ENCODE measurements at regions not wholly inside any gene's neighbourhood (a gene's known extent, or its start where the extent isn't known, plus 50 kb on each side); places are given as distances from the start of the nearest gene placed in this dataset.

DNA sequence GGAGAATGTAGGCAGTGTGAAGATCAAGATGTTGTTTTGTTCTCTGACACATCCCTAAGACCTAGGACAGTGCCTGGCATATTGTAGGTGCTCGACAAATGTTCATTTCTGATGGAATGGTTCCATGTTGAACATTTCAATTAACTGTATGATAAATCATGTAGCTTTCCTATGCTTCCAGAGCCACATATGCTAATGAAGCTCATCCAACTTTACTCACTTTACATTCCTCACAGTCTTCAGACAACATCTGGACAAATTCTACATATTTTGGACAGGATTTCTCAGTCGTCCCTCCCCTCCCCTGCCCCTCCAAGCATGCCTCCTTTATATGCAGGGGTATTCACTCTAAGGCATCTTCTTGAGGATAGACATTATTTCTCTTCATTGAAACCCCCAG, 177.9 kb downstream of the BLID start:
- H3K27ac ChIP-seq (ENCODE audit: low read depth in 1 of 2, low read length in 1 of 2): no peak overlapping the region
- H3K4me1 ChIP-seq (ENCODE audit: control insufficient read depth in 5 of 5, insufficient read depth in 5 of 5, low read length in 5 of 5): no peaks in the 10 kb centered on the region
- no peak overlapping the region for H3K9ac ChIP-seq (ENCODE audit: insufficient read depth in 1 of 2, low read length in 2 of 2)
- ATAC-seq (ENCODE audit: insufficient read depth, low FRiP score) (no peak), DNase-seq (no peak)
- H3K9me3 ChIP-seq (ENCODE audit: control insufficient read depth in 4 of 4, insufficient read depth in 3 of 4, low read length in 3 of 4): no peaks in the 10 kb centered on the region
- no peaks in the 10 kb centered on the region for H3K36me3 ChIP-seq (ENCODE audit: control insufficient read depth in 4 of 4, insufficient read depth in 4 of 4, low read length in 4 of 4)
- TF ChIP-seq, protein P1, sequence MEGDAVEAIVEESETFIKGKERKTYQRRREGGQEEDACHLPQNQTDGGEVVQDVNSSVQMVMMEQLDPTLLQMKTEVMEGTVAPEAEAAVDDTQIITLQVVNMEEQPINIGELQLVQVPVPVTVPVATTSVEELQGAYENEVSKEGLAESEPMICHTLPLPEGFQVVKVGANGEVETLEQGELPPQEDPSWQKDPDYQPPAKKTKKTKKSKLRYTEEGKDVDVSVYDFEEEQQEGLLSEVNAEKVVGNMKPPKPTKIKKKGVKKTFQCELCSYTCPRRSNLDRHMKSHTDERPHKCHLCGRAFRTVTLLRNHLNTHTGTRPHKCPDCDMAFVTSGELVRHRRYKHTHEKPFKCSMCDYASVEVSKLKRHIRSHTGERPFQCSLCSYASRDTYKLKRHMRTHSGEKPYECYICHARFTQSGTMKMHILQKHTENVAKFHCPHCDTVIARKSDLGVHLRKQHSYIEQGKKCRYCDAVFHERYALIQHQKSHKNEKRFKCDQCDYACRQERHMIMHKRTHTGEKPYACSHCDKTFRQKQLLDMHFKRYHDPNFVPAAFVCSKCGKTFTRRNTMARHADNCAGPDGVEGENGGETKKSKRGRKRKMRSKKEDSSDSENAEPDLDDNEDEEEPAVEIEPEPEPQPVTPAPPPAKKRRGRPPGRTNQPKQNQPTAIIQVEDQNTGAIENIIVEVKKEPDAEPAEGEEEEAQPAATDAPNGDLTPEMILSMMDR (IDR thresholded peaks at IDR 0.05; ENCODE audit: control extremely low read depth, extremely low read depth): no peak
- H3K4me3 ChIP-seq: no peak overlapping the region
- WGBS, 2 donors: 68 to 79% methylated on average over 2 of the region's 2 CpGs
- H3K27me3 ChIP-seq (ENCODE audit: control insufficient read depth in 3 of 3, insufficient read depth in 3 of 3, low read length in 2 of 3): no peaks in the 10 kb centered on the region

DNA sequence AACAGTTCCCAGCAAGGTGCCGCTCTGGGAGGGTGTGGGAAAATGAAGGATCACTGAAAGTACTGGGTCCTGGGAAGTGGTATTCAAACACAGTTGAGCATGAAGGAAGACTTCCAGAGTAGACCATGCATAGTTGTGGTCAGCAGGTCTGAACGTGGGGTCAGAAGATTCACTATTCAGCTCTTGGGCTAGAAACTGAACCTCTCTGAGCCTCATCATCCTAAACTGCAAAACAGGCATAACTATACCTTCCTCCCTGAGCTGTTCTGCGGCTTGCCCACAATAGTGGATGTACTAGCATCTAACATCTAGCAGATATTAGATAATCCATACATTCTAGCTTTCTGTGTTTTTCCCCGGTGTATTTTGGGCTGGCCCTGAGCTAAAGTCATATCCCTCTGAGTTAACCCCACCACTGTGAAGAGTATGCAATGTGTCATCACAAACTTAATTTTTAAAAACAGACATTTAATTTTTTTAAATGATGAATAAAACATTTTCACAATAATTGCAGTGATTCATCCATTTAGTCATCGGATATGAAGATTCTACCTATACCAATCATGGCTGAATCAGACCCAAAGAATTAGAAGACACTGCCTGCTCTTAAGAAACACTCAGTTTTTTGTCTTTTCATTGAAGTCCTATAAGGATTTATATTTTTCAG, 179.1 kb downstream of the BLID start:
- Histone ChIP-seq H3K9ac (ENCODE audit: insufficient read depth in 1 of 2, low read length in 2 of 2) (no peak overlapping the region), H3K9me3 (ENCODE audit: control insufficient read depth in 4 of 4, insufficient read depth in 3 of 4, low read length in 3 of 4) (no peaks in the 10 kb centered on the region), H3K4me1 (ENCODE audit: control insufficient read depth in 5 of 5, insufficient read depth in 5 of 5, low read length in 5 of 5) (no peaks in the 10 kb centered on the region), H3K36me3 (ENCODE audit: control insufficient read depth in 4 of 4, insufficient read depth in 4 of 4, low read length in 4 of 4) (no peaks in the 10 kb centered on the region), H3K4me3 (no peak overlapping the region), H3K27ac (ENCODE audit: low read depth in 1 of 2, low read length in 1 of 2) (no peak overlapping the region), H3K27me3 (ENCODE audit: control insufficient read depth in 3 of 3, insufficient read depth in 3 of 3, low read length in 2 of 3) (no peaks in the 10 kb centered on the region)
- no peak for ATAC-seq (ENCODE audit: insufficient read depth, low FRiP score)
- TF ChIP-seq, protein P1 (IDR thresholded peaks at IDR 0.05; ENCODE audit: control extremely low read depth, extremely low read depth): no peak
- 72 to 75% methylated on average over 5 of the region's 5 CpGs for WGBS, 2 donors
- no peak for DNase-seq

DNA sequence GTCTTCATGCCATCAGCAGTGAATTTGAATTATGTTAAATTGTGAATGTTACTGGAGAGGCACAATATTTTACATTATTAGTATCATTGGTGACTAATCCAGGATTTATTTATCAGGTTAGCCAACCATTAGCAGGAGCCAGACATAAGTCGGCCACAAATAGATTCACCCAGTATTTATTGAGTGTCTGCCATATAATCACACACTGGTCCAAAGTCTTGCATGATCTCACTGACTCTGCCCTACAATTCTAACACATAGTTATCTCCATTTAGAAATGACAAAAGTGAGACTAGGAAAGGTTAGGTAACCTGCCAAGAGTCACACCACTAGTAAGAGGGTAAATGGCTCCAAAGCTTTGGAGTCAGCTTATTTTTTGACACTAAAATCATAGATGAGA, 179.6 kb downstream of the BLID start:
- no peak for DNase-seq
- TF ChIP-seq, protein P1 (IDR thresholded peaks at IDR 0.05; ENCODE audit: control extremely low read depth, extremely low read depth): no peak
- no peaks in the 10 kb centered on the region for H3K36me3 ChIP-seq (ENCODE audit: control insufficient read depth in 4 of 4, insufficient read depth in 4 of 4, low read length in 4 of 4)
- no peak overlapping the region for H3K9ac ChIP-seq (ENCODE audit: insufficient read depth in 1 of 2, low read length in 2 of 2)
- H3K27ac ChIP-seq (ENCODE audit: low read depth in 1 of 2, low read length in 1 of 2): no peak overlapping the region
- no peak overlapping the region for H3K4me3 ChIP-seq
- 80 to 83% methylated on average over 1 of the region's 1 CpG for WGBS, 2 donors
- H3K27me3 ChIP-seq (ENCODE audit: control insufficient read depth in 3 of 3, insufficient read depth in 3 of 3, low read length in 2 of 3): no peaks in the 10 kb centered on the region
- ATAC-seq (ENCODE audit: insufficient read depth, low FRiP score): no peak
- H3K4me1 ChIP-seq (ENCODE audit: control insufficient read depth in 5 of 5, insufficient read depth in 5 of 5, low read length in 5 of 5): no peaks in the 10 kb centered on the region
- no peaks in the 10 kb centered on the region for H3K9me3 ChIP-seq (ENCODE audit: control insufficient read depth in 4 of 4, insufficient read depth in 3 of 4, low read length in 3 of 4)

DNA sequence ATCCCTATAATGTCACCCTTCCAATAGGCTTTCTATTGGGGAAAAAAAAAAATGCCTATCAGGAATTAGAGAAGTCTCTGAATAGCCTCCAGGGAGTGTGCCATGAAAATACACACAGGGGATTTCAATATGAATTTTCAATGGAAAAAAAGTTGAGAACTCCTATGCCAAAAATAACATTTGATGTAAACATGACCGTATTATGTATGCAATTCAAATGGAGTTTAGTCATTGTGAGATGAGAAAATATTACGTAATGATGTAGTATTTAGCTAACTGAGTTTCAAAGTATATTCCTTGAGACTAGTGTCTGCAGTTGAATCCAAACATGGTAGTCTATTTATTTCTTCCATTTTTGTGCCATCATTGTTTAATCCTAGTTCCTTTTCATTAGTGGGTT, 182.3 kb downstream of the BLID start:
- no peak overlapping the region for H3K4me3 ChIP-seq
- H3K36me3 ChIP-seq (ENCODE audit: control insufficient read depth in 4 of 4, insufficient read depth in 4 of 4, low read length in 4 of 4): no peaks in the 10 kb centered on the region
- ATAC-seq (ENCODE audit: insufficient read depth, low FRiP score) (no peak), DNase-seq (peak in 2 of 3 donors; percentile 14 to 21)
- TF ChIP-seq, protein P1 (IDR thresholded peaks at IDR 0.05; ENCODE audit: control extremely low read depth, extremely low read depth): no peak
- H3K9ac ChIP-seq (ENCODE audit: insufficient read depth in 1 of 2, low read length in 2 of 2): no peak overlapping the region
- H3K27ac ChIP-seq (ENCODE audit: low read depth in 1 of 2, low read length in 1 of 2): no peak overlapping the region
- WGBS, 2 donors: 74 to 79% methylated on average over 2 of the region's 2 CpGs
- H3K27me3 ChIP-seq (ENCODE audit: control insufficient read depth in 3 of 3, insufficient read depth in 3 of 3, low read length in 2 of 3): no peaks in the 10 kb centered on the region
- H3K9me3 ChIP-seq (ENCODE audit: control insufficient read depth in 4 of 4, insufficient read depth in 3 of 4, low read length in 3 of 4): no peaks in the 10 kb centered on the region
- peaks cover 0 to 11% (median 5%) of the 10 kb centered on the region in 5 donors for H3K4me1 ChIP-seq (ENCODE audit: control insufficient read depth in 5 of 5, insufficient read depth in 5 of 5, low read length in 5 of 5)
